Thoracic aorta (tissue), 2 donors: ENCODE measurements at regions not wholly inside any gene's neighbourhood (a gene's known extent, or its start where the extent isn't known, plus 50 kb on each side); places are given as distances from the start of the nearest gene placed in this dataset.

Source experiments
- ATAC-seq: fragments of 150-250 bp; one replicate; pipeline ENCODE4 v1.8.0; 2017; ENCODE audit warnings: low read depth; ENCODE audit not compliant: insufficient number of reproducible peaks, low FRiP score
- DNase-seq: peaks from one replicate; pipeline ENCODE4 v3.0.0-alpha.2; 2020; ENCODE audit warnings: low spot score
- H3K27ac ChIP-seq, 2 donors: fragments of 200-600 bp; sonication (generic); 1 replicate in 1 of 2; 2 replicates in 1 of 2; pipeline ENCODE4 v1.5.1; 2016; ENCODE audit warnings: mild to moderate bottlenecking in 2 of 2, moderate library complexity in 2 of 2
- H3K27me3 ChIP-seq: fragments of 200-600 bp; sonication (generic); replicated peaks from 2 replicates; pipeline ENCODE4 v1.6.0; 2016; ENCODE audit warnings: mild to moderate bottlenecking; ENCODE audit not compliant: insufficient read depth
- H3K36me3 ChIP-seq: fragments of 200-600 bp; sonication (generic); one replicate; pipeline ENCODE4 v1.5.1; 2016
- H3K4me1 ChIP-seq, 2 donors: fragments of 200-600 bp; sonication (generic); 1 replicate in 1 of 2; 2 replicates in 1 of 2; pipeline versions ENCODE4 v1.5.1 to v1.6.0; 2016; ENCODE audit warnings: low read depth in 2 of 2, mild to moderate bottlenecking in 1 of 2; ENCODE audit not compliant: control insufficient read depth in 1 of 2
- H3K4me3 ChIP-seq: fragments of 200-600 bp; sonication (generic); 2 replicates; pipeline ENCODE4 v1.5.1; 2016; ENCODE audit warnings: mild to moderate bottlenecking
- H3K9me3 ChIP-seq: fragments of 200-600 bp; sonication (generic); 2 replicates; pipeline ENCODE4 v1.5.1; 2016
- CTCF ChIP-seq: fragments of 200-600 bp; sonication (generic); IDR thresholded peaks from one replicate; pipeline ENCODE4 v1.5.1; 2019; ENCODE audit warnings: antibody characterized with exemption

DNA sequence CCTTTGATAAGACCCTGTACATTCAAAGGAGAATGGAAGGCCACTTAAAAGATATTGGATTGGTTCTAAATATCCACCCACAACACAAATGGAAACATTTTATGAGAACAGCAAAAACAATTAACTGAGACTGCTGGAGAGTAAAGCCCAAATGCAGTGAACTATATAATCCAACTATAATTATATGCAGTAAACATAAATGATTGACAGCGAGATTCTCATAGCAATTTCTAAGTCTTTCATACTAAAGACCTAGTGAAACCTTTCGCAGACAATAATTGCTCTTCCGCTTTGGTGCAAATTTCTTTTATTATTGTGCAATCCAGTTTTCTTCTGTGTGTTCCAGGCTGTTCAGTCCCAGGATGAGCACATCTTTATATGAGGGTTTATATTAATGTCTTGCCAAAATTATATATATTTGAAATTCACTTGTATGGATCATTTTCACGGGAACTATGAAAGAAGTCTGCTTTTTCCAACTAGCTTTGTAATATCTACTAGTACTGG is 190.9 kb downstream of the ST6GAL2 start:
- no peak for TF ChIP-seq CTCF
- ATAC-seq (no peak), DNase-seq (no peak)
- no peak overlapping the region for H3K4me3 ChIP-seq
- H3K9me3 ChIP-seq, result no peaks in the 10 kb centered on the region
- no peak overlapping the region for H3K27ac ChIP-seq
- H3K36me3 ChIP-seq, result no peaks in the 10 kb centered on the region
- H3K27me3 ChIP-seq, result no peaks in the 10 kb centered on the region
- no peaks in the 10 kb centered on the region for H3K4me1 ChIP-seq

DNA sequence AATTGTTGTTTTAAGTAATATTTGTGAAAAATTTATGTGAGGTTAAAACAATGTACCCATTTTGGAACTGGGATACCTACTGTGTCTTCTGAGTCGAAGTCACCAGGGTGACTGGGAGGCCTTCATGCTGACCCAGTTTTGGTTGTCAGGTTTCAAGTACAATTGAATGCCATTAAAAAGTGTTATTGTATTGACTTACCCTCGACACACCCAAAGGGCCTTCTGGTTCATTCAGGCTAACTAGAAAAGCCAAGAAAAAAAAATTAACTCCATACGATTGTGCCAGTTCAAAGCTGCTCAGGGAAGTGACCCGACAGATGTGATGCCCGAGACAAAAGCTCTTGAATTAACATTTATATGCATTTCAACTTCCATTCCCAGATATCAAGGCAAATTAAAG is 190.0 kb downstream of the ST6GAL2 start:
- no peak overlapping the region for H3K4me3 ChIP-seq
- H3K4me1 ChIP-seq, result no peaks in the 10 kb centered on the region
- TF ChIP-seq CTCF, result no peak
- H3K9me3 ChIP-seq, result no peaks in the 10 kb centered on the region
- DNase-seq (no peak), ATAC-seq (no peak)
- H3K27ac ChIP-seq, result no peak overlapping the region
- H3K36me3 ChIP-seq, result no peaks in the 10 kb centered on the region
- no peaks in the 10 kb centered on the region for H3K27me3 ChIP-seq

DNA sequence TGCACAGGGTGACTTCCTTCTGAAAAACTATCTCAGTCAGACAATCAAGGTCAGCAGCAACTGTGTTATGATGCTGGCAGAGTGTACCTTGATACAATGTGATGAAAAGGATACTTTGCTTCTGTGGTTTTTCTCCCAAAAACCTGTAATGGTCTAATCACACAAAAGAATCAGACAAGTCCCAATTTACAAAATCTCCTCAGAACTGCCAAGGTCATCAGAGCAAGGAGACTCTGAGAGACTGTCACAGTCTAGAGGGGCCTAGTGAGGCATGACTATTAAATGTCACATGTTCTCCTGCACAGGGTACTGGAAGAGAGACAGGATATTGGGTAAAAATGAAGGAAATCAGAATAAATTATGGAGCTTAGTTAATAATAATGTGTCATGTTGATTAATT is 185.4 kb downstream of the ST6GAL2 start:
- Histone ChIP-seq H3K9me3 (no peaks in the 10 kb centered on the region), H3K4me3 (no peak overlapping the region), H3K27ac (no peak overlapping the region), H3K4me1 (no peaks in the 10 kb centered on the region), H3K36me3 (no peaks in the 10 kb centered on the region), H3K27me3 (no peaks in the 10 kb centered on the region)
- no peak for TF ChIP-seq CTCF
- ATAC-seq (no peak), DNase-seq (no peak)

- no peak for ATAC-seq
- DNase-seq, result no peak
- Histone ChIP-seq H3K4me3 (no peak overlapping the region), H3K27ac (no peak overlapping the region), H3K9me3 (no peaks in the 10 kb centered on the region), H3K27me3 (no peaks in the 10 kb centered on the region), H3K4me1 (no peaks in the 10 kb centered on the region), H3K36me3 (no peaks in the 10 kb centered on the region)
- no peak for TF ChIP-seq CTCF
Observed at GRCh38 chr2:106701203-106702022, 184.6 kb downstream of the ST6GAL2 start.

GRCh38 chr2:106703161-106703560 is 182.8 kb downstream of the ST6GAL2 start:
- Histone ChIP-seq H3K4me1 (peaks cover 0 to 7% of the 10 kb centered on the region in 2 donors), H3K36me3 (no peaks in the 10 kb centered on the region), H3K9me3 (no peaks in the 10 kb centered on the region), H3K4me3 (no peak overlapping the region), H3K27ac (no peak overlapping the region), H3K27me3 (no peaks in the 10 kb centered on the region)
- ATAC-seq, result no peak
- TF ChIP-seq CTCF, result no peak
- no peak for DNase-seq
